ENCODE measurements at regions not wholly inside any gene's neighbourhood (a gene's known extent, or its start where the extent isn't known, plus 50 kb on each side); places are given as distances from the start of the nearest gene placed in this dataset.

- TF ChIP-seq SIN3A (IDR thresholded peaks at IDR 0.05; ENCODE audit: low read depth), result no peak
- TF ChIP-seq JUND (IDR thresholded peaks at IDR 0.05), result no peak
- TF ChIP-seq CEBPB (IDR thresholded peaks at IDR 0.05; ENCODE audit: low read depth), result no peak
- TF ChIP-seq FOSL1 (IDR thresholded peaks at IDR 0.05; ENCODE audit: low read depth), result no peak
These were observed 1085.9 kb downstream of the TBC1D22A start (continued) for GRCh38 chr22:47848184-47848920.

- no peak overlapping the region for H3K4me2 ChIP-seq (ENCODE audit: low read length)
- H3K9ac ChIP-seq (ENCODE audit: low read length), result no peak overlapping the region
- BruUV-seq (replicated peaks), result no TSS peak
- H2AFZ ChIP-seq (ENCODE audit: low read depth, low read length, poor library complexity, severe bottlenecking), result no peak overlapping the region
- intact Hi-C loops (cut with micrococcal nuclease), result no loop called here
- CTCF ChIA-PET, result no interaction called here
- H3K9me3 ChIP-seq (ENCODE audit: control insufficient read depth in 1 of 2, insufficient read depth in 1 of 2, low read depth in 1 of 2, low read length in 2 of 2), result no peaks in the 10 kb centered on the region
- H3K9me2 ChIP-seq (ENCODE audit: insufficient read depth), result no peaks in the 10 kb centered on the region
- H3K27ac ChIP-seq (ENCODE audit: low read depth, low read length), result no peak overlapping the region
- no peak overlapping the region for H3K4me3 ChIP-seq (replicated peaks in 1 of 2; ENCODE audit: low read depth in 1 of 2, low read length in 2 of 2)
- H3K4me1 ChIP-seq (ENCODE audit: control insufficient read depth in 1 of 2, insufficient read depth in 2 of 2, low read length in 2 of 2), result no peaks in the 10 kb centered on the region
- RAD21 ChIA-PET (ENCODE audit: low non-redundant PET in 1 of 2, low total read pairs in 2 of 2, uncharacterized antibody in 2 of 2, unreplicated experiment in 2 of 2), result no interaction called here
- no peaks in the 10 kb centered on the region for H3K79me2 ChIP-seq (ENCODE audit: insufficient read depth, low read length)
- POLR2A ChIA-PET, result no interaction called here
- DNase-seq (ENCODE audit: low read depth, low spot score), result no peak
- H3K27me3 ChIP-seq (ENCODE audit: insufficient read depth, low read length), result no peaks in the 10 kb centered on the region
- H3K36me3 ChIP-seq (ENCODE audit: control insufficient read depth in 1 of 2, insufficient read depth in 2 of 2, low read length in 2 of 2), result no peaks in the 10 kb centered on the region
- H4K20me1 ChIP-seq (ENCODE audit: insufficient read depth), result no peaks in the 10 kb centered on the region
- no peak for ATAC-seq
- no peak for TF ChIP-seq EGR1 (IDR thresholded peaks at IDR 0.05; ENCODE audit: low read depth)
- TF ChIP-seq MAX (IDR thresholded peaks at IDR 0.05), result no peak
- TF ChIP-seq ZBTB33 (IDR thresholded peaks at IDR 0.05; ENCODE audit: extremely low read depth, insufficient replicate concordance, low read length), result no peak
- no peak for TF ChIP-seq ELF1 (IDR thresholded peaks at IDR 0.05; ENCODE audit: borderline replicate concordance, low read depth)
- no peak for TF ChIP-seq ZNF274 (IDR thresholded peaks at IDR 0.05; ENCODE audit: low read depth, low read length)
- TF ChIP-seq YY1 (IDR thresholded peaks at IDR 0.05; ENCODE audit: extremely low read depth, insufficient replicate concordance, low read depth, low read length), result no peak
- no peak for TF ChIP-seq CEBPB (IDR thresholded peaks at IDR 0.05; ENCODE audit: low read depth)
- no peak for TF ChIP-seq CTCF (IDR thresholded peaks at IDR 0.05 in 2 of 3, conservative IDR thresholded peaks at IDR 0.05 in 1 of 3; ENCODE audit: borderline replicate concordance in 1 of 3, insufficient read depth in 1 of 3, low read depth in 2 of 3, low read length in 2 of 3)
- no peak for TF ChIP-seq SRF (IDR thresholded peaks at IDR 0.05; ENCODE audit: low read depth)
- TF ChIP-seq EZH2phosphoT487 (IDR thresholded peaks at IDR 0.05; ENCODE audit: borderline replicate concordance), result no peak
- TF ChIP-seq CBX3 (IDR thresholded peaks at IDR 0.05; ENCODE audit: low read depth), result no peak
- no peak for TF ChIP-seq TCF7L2 (IDR thresholded peaks at IDR 0.05; ENCODE audit: borderline replicate concordance, extremely low read depth, insufficient read depth, insufficient read length)
- no peak for TF ChIP-seq JUND (IDR thresholded peaks at IDR 0.05)
- no peak for TF ChIP-seq SIN3A (IDR thresholded peaks at IDR 0.05; ENCODE audit: low read depth)
These were observed 1084.9 kb downstream of the TBC1D22A start for GRCh38 chr22:47847131-47847890.
